C4-2B (cell line): ENCODE measurements at regions not wholly inside any gene's neighbourhood (a gene's known extent, or its start where the extent isn't known, plus 50 kb on each side); places are given as distances from the start of the nearest gene placed in this dataset.

Experiments used
- H3K27ac ChIP-seq: fragments of 450-650 bp; 2 replicates; pipeline ENCODE4 v1.5.1; 2017
- CTCF ChIP-seq: fragments of 450-650 bp; conservative IDR thresholded peaks from 2 replicates; pipeline ENCODE4 v1.5.1; 2017; ENCODE audit warnings: mild to moderate bottlenecking
- ZFX ChIP-seq: fragments of 450-650 bp; IDR thresholded peaks from 2 replicates; pipeline ENCODE4 v1.6.1; 2017

- TF ChIP-seq ZFX, result no peak
- no peak for TF ChIP-seq CTCF
- H3K27ac ChIP-seq, result no peak overlapping the region
These were observed 517.0 kb downstream of the INHBA start for GRCh38 chr7:41185851-41186250.

- no peak overlapping the region for H3K27ac ChIP-seq
- no peak for TF ChIP-seq ZFX
- no peak for TF ChIP-seq CTCF
These were observed 519.1 kb downstream of the INHBA start for GRCh38 chr7:41183741-41184140.

GRCh38 chr7:41182782-41183181 is 520.1 kb downstream of the INHBA start:
- TF ChIP-seq CTCF (no peak), ZFX (no peak)
- H3K27ac ChIP-seq, result no peak overlapping the region

- no peak overlapping the region for H3K27ac ChIP-seq
- TF ChIP-seq ZFX (no peak), CTCF (no peak)
These were observed 527.5 kb downstream of the INHBA start for GRCh38 chr7:41175435-41175834.

- TF ChIP-seq CTCF (no peak), ZFX (no peak)
- no peak overlapping the region for H3K27ac ChIP-seq
These were observed 528.4 kb downstream of the INHBA start for GRCh38 chr7:41174521-41174920.

- H3K27ac ChIP-seq, result no peak overlapping the region
These were observed 532.4 kb downstream of the INHBA start for GRCh38 chr7:41170466-41170865.

GRCh38 chr7:41169317-41169716 is 533.6 kb downstream of the INHBA start:
- no peak for TF ChIP-seq ZFX
- H3K27ac ChIP-seq, result no peak overlapping the region

More at GRCh38 chr7:41170466-41170865, 532.4 kb downstream of the INHBA start:
- TF ChIP-seq ZFX, result no peak
- TF ChIP-seq CTCF, result no peak

GRCh38 chr7:41167836-41168235 is 535.1 kb downstream of the INHBA start:
- TF ChIP-seq ZFX, result no peak
- no peak for TF ChIP-seq CTCF
- no peak overlapping the region for H3K27ac ChIP-seq
